Transverse colon (tissue), 4 donors: ENCODE measurements at regions not wholly inside any gene's neighbourhood (a gene's known extent, or its start where the extent isn't known, plus 50 kb on each side); places are given as distances from the start of the nearest gene placed in this dataset.

Experiments used
- CTCF ChIP-seq, 5 experiments: fragments of 200-600 bp in 3 of 5; fragments of 450-650 bp in 2 of 5; sonication (generic) in 3 of 5; IDR thresholded peaks; 1 replicate in 2 of 5; 2 replicates in 3 of 5; pipeline ENCODE4 v1.5.1; 2016 to 2017; ENCODE audit warnings: antibody characterized with exemption in 5 of 5, inconsistent platforms in 3 of 5, mild to moderate bottlenecking in 2 of 5, moderate library complexity in 1 of 5
- EP300 ChIP-seq: sonication (generic); formaldehyde crosslinking; IDR thresholded peaks from one replicate; pipeline ENCODE4 v1.6.1; 2017; ENCODE audit warnings: antibody characterized with exemption, low read depth
- POLR2A ChIP-seq: fragments of 450-650 bp; IDR thresholded peaks from one replicate; pipeline ENCODE4 v1.6.1; 2016; ENCODE audit warnings: antibody characterized with exemption, mild to moderate bottlenecking, moderate library complexity
- POLR2AphosphoS5 ChIP-seq, 3 donors: sonication (generic); formaldehyde crosslinking; IDR thresholded peaks; one replicate each; pipeline ENCODE4 v1.6.1; 2016; ENCODE audit warnings: antibody characterized with exemption in 3 of 3

- TF ChIP-seq CTCF (IDR thresholded peaks at IDR 0.05) (no peak), POLR2A (no peak), EP300 (no peak), POLR2AphosphoS5 (IDR thresholded peaks at IDR 0.05) (no peak)
These were observed 348.5 kb downstream of the KCNJ2 start for GRCh38 chr17:70517816-70518215.
